Cerebellar nuclear complex (tissue), 1 donor: ENCODE measurements at regions not wholly inside any gene's neighbourhood (a gene's known extent, or its start where the extent isn't known, plus 50 kb on each side); places are given as distances from the start of the nearest gene placed in this dataset.

Experiments used
- DNase-seq, 2 experiments: peaks; one replicate each; lab custom pipeline; 2025; lab: John Stamatoyannopoulos, UW

DNA sequence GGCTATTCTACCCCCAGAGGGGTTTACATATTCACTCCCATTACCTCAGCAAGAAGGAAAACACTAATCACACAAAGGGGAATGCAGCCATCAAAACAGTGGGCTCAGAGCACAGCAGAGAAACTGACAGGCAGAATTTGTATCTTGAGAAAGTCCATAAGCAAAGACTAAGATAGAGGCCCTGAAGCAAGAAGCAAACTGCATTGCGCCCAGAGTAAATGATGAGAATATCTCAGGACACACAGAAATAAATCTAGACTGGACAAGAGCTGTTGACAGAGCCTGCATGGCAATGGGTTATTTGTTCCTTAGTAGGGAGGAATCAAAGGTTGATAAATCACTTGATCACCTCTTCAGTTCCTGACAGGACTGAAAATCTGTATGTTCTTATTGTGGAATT lies 440.7 kb upstream of the CELF2 start:
- DNase-seq, result no peak

DNA sequence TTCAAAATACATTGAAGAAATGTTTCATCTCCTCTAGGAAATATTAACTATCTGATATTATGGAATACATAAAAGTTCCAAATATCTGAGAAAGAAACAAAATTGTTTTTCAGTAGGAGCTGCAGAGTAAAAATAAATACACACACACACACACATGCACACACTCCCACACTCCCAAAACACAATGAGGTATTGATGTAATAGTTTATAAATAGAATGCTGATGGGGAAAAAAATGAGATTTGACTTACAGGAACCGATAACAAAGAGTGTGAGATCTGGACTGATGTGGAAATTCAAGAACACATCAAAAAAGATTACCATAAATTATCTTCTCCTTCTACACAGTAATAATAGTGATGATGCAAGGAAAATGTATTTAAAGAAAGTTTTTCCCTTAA lies 438.0 kb upstream of the CELF2 start:
- DNase-seq, result no peak

DNA sequence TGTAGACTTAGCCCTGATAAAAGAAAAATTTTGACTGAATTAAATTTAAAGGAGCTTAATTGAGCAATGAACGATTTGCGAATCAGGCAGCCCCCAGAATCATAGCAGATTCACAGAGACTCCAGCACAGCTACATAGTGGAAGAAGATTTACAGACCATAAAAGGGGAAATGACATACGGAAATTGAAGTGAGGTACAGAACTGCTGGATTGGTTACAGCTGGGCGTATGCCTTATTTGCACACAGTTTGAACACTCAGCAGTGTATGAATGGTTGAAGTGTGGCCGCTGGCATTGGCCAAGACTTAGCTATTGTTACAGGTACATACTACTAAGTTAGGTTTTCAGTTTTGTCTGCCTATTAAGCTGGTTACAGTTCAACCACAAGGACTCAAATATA lies 433.5 kb upstream of the CELF2 start:
- DNase-seq, result no peak

DNA sequence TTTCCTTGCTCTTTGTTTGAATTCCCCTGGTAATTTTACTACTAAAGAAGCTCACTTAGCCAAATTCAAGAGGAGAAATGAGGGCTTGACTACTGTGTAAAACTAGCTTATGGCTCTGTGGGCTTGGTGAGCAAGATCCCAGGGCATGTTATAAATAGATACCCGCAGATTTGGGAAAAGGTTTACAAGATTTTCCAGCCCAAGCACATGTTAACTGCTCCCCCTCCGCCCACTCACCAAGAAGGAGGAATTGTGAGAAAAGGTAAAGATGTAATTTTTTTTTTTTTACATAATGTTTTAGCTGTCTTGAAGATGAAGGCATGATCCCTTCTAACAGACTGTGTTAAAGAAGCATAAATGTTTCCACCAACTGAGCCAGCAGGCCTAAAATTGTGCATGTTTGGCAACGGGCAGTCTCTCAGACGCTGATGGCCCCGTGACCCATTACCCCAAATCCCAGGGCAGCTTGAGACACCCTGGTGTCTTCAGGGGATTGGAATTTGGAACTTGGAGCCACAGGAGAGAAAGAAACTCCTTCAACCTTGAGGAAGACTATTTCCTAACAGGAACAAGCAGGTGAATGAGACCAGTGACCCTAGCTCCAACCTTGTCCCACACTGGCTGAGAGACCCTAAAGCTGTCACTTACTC lies 429.8 kb upstream of the CELF2 start:
- no peak for DNase-seq

DNA sequence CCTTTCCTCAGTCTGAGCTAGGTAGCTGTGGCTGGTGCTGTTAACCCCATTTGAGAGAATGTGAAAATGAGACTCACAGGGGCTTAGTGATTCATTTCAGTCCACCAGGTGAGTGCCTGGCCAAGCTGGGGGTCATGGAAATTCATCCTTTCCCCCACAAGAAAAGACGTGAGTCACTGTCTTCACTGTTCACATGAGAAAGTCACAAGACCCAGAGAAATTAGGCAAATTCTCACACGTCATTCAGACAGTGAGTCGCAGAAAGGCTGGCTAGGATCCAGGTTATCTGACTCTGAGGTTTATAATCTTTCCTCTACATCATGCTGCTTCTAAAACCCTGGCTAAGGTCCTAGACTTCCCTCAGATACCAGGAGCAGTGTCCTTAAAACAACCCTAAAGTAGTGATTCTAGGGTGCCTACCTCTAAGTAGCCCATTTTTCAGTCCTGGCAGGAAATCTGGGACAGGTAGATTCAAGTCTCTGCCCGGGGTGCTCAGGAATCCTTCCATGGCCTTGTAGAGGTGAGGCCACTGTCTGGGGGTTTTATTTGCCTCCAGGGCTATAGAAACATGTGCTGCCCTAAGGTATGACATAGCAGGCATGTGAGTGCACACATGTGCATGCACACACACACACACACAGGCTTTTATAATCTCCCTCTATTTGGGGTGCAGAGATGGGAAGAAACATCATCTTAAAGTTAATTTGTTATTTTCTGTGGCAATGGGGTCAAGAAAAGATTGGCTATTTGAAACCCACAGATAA lies 427.9 kb upstream of the CELF2 start:
- no peak for DNase-seq

DNA sequence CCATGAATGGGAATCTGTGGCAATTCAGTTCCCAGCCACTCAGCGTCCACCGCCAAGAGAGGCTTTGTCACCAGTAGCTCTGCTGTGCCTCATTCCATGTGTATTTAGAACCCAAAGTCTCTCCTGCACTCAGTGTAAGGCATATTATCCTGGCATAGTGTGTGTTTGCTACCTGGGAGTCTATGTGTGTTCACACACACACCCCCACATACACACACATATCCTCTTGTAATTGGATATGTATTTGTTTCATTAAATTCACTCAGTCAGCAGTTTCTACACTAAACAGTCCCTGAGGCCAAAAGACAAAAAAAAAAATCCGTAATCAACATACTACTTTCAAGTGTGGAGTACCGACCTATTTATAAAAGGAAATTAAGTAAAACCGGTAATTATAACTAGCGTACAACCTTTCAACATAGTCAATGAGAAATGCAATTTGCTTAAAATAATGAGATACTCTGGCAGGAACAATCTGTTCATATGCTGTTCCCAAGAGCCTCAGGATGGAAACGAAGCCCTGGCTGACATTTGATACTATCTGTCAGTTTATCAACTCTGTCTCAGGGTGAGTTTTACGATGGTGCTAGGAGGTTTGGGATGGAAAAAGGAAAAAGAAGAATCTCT lies 425.8 kb upstream of the CELF2 start:
- no peak for DNase-seq

DNA sequence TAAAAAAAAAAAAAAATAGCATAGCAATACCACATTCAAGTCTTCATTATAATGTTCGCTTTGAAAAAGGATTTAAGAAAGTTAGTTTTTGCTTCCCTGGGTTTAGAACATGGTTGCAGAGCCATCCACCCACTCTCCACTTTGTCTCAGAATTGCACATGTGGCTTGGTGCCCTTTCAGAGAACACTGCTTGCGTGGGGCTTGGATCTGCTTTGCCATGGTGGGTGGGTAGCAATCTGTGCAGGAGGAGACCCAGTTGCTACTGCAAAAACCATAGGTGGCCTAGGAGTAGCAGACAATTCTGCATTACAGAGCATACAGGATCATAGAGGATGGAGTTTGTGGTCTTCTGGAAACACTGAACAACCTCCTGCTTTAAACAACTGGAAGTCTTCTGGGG lies 421.4 kb upstream of the CELF2 start:
- DNase-seq, result no peak

DNA sequence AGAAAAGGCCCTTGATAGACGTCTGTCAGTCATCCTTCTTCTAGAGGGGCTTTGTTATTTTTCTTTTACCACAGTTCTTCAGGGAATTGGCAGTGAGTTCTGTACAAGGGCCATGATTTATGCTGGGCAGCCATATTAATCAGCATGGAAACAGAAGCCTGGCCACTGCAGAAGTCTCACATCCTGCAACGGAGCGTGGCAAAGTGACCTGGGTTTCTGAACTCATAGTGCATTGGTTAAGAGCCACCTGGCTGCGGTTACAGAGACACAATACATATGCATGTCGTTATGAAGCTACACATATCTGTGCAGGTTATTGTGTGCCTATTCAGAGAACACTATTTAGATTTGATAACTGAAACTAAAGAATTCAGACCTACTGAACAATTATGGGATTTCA lies 419.4 kb upstream of the CELF2 start:
- no peak for DNase-seq

DNA sequence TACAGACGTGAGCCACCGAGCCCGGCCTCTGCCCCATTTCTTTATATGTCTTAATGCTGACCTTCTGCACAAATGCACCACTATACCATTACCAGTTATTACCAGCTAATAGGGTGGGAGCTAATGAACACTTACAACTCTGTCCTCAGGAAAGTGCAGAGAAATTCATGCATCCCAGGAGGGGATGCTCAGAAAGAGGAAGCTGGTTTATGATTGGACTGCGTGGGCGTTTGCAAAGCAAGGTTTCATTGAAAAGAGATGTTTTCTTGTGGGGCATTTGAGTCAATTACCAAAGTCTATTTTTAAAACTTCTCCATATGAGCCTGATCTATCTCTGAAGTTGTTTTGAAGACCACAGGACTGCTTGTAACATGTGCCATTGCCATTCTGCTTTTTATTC lies 417.7 kb upstream of the CELF2 start:
- DNase-seq, result no peak

- DNase-seq, result no peak
These were observed 412.1 kb upstream of the CELF2 start for GRCh38 chr10:10605551-10606081.

DNA sequence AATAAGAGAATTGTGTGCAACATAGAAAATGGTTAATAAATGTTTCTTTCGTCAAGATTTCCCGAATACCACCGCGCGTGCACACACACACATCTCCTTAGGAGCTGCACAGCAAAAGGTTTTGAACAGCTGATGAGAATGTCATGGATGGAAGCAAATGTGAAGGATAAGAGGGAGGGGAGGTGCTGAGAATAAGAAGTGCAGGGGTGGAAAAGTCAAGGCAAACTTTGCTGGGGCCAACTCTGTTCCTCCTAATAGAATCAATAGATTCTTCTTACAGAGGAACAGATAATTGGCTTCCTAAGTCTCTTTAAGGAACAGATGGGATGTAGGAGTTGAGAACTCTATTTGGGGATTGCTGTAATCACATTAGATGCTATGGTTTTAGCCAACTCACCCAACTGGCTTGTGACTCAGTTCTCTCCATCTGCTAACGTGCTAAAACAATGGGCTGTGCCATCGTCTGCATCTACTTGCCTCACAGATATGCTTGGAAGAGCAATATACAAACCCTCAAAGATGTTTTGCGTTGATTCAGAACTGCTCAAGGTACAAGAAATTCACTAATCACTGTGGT lies 408.2 kb upstream of the CELF2 start:
- no peak for DNase-seq

- no peak for DNase-seq
These were observed 407.5 kb upstream of the CELF2 start for GRCh38 chr10:10610171-10610570.

DNA sequence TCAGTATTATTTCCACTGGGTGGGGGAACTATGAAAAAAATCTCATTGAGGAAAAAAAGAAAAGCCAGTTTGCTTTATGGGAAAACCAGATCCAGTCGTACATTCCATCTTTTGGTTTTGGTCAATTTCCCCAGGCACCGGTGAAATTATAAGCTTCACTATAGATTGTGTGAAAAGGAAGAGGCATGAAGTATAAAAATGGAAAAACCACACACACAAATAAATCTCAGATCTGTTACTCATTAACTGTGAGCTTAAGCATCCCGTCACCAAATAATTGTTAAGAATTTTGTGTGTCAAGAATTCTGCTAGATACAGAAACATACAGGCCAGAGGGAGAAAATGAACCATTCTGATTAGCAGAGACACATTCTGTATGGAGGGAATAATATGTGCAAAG lies 405.5 kb upstream of the CELF2 start:
- DNase-seq, result no peak

DNA sequence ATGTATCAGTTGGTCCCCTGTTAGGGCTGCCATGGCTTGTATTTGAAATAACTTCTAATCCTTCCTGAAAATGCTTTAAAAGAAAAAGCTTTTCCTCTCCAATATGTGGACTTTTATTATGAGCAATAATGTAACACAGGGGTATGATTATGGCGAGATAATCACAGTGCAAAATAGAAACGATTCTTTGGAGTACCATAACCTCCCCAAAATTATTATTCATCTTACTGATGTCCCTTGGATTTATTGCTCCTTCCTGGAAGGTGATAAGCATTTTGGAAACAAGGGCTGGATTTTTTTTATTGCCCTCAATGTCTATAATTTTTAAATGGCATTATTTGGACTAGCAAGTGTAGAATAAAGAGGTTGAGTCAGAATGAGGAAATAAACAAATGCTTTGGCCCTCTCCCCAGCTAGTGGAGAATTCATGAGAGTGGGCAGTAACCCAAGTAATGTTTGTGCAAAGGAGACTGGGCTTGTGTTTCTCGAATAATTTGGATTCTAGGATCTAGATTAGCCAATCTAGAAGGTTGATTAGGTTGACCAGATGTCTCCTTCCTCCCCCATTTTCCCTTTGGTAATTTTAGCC lies 403.9 kb upstream of the CELF2 start:
- DNase-seq, result no peak

DNA sequence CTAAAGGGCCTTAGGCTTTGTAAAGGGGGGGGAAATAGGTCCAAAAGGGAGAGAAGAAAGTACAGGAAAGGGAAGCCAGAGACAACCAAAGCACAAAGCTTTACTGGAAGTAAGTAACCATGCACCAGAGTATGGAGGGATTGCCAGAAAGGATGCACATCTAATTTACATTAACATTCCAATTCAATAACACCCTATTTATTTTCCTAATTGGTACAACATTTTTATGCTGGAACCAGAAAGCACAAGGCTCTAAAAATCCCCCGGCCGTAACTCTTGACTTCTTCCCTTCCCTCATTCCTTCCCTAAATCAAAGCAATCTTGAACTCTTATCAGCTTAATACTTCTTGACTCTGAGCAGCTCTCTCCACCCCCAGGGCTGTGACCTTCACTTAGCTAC lies 400.0 kb upstream of the CELF2 start:
- DNase-seq, result no peak

DNA sequence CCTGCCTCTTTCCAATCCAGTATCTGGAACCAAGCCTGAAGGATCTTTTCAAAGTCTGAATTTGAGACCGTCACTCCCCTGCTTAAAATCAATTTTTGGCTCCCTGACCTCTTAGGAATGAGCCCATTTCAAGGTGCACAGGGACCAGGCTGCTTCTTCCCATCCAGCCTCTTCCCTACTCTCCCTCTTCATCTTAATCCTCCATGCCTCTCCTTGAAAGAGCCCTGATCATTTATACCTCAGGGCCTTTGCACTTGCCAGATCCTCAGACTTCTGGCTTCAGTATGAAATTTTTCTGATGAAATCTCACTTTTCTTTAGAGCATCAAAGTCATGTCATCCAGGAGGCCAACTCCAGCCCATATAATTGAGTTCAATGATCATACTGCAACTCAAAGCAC lies 399.5 kb upstream of the CELF2 start:
- DNase-seq, result no peak

- no peak for DNase-seq
These were observed 393.6 kb upstream of the CELF2 start for GRCh38 chr10:10623958-10624566.

GRCh38 chr10:10624567-10624962 lies 393.1 kb upstream of the CELF2 start:
- DNase-seq, result no peak

GRCh38 chr10:10625491-10625890 lies 392.2 kb upstream of the CELF2 start:
- no peak for DNase-seq

GRCh38 chr10:10626734-10627133 lies 390.9 kb upstream of the CELF2 start:
- no peak for DNase-seq

- DNase-seq, result no peak
These were observed 390.3 kb upstream of the CELF2 start for GRCh38 chr10:10627414-10627813.

DNA sequence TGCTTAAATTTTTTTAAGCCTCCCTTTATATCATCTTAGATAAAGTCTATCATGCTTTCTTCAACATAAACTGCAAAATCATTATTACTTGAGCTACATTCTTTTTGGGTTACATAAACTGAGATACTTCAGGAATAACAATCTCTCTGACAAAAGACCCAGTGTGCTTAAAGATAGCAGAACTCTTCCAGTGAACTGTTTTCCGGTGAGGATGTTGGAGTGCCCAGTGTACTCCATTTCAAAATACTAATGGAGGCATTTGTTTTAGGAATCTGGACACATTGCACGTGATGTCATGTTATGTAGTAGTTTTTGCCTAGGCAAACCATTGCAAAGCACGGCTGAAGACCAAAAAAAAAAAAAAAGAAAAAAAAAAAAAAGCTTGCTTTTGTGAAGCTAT lies 388.2 kb upstream of the CELF2 start:
- no peak for DNase-seq
